GM19463 (cell line): ENCODE measurements at regions not wholly inside any gene's neighbourhood (a gene's known extent, or its start where the extent isn't known, plus 50 kb on each side); places are given as distances from the start of the nearest gene placed in this dataset.
A peak's percentile ranks its signal among the peaks of the same experiment; 100 is the strongest.

Source experiments
- ATAC-seq: cut with Tn5 transposase; IDR thresholded peaks from one replicate; pipeline ENCODE4 v1.9.1; 2021; ENCODE audit warnings: mild to moderate bottlenecking, moderate library complexity; ENCODE audit not compliant: unreplicated experiment

- no peak for ATAC-seq
Observed at GRCh38 chr6:120141601-120142000, 792.0 kb upstream of the MAN1A1 start.

- no peak for ATAC-seq
Observed at GRCh38 chr6:120137492-120137891, 787.9 kb upstream of the MAN1A1 start.

GRCh38 chr6:120129228-120129627 is 779.7 kb upstream of the MAN1A1 start:
- ATAC-seq, result no peak

- ATAC-seq, result no peak
Observed at GRCh38 chr6:120122401-120122800, 772.8 kb upstream of the MAN1A1 start.

GRCh38 chr6:120116343-120116742 is 766.8 kb upstream of the MAN1A1 start:
- ATAC-seq, result peak; percentile 62

- ATAC-seq, result no peak
Observed at GRCh38 chr6:120112980-120113379, 763.4 kb upstream of the MAN1A1 start.

- no peak for ATAC-seq
Observed at GRCh38 chr6:120111001-120111400, 761.4 kb upstream of the MAN1A1 start.

GRCh38 chr6:120108061-120108795 is 758.7 kb upstream of the MAN1A1 start:
- no peak for ATAC-seq

- ATAC-seq, result no peak
Observed at GRCh38 chr6:120103618-120104017, 754.1 kb upstream of the MAN1A1 start.

- no peak for ATAC-seq
Observed at GRCh38 chr6:120096696-120097260, 747.2 kb upstream of the MAN1A1 start.

- no peak for ATAC-seq
Observed at GRCh38 chr6:120083186-120083585, 733.6 kb upstream of the MAN1A1 start.

GRCh38 chr6:120077489-120077888 is 727.9 kb upstream of the MAN1A1 start:
- no peak for ATAC-seq

- no peak for ATAC-seq
Observed at GRCh38 chr6:120058410-120058809, 708.8 kb upstream of the MAN1A1 start.

GRCh38 chr6:120056085-120056484 is 706.5 kb upstream of the MAN1A1 start:
- ATAC-seq, result peak; percentile 89

- ATAC-seq, result no peak
Observed at GRCh38 chr6:120055071-120055470, 705.5 kb upstream of the MAN1A1 start.

- ATAC-seq, result no peak
Observed at GRCh38 chr6:120039664-120040063, 690.1 kb upstream of the MAN1A1 start.

- no peak for ATAC-seq
Observed at GRCh38 chr6:120031837-120032236, 682.3 kb upstream of the MAN1A1 start.

GRCh38 chr6:120026791-120027190 is 677.2 kb upstream of the MAN1A1 start:
- ATAC-seq, result no peak

GRCh38 chr6:120010075-120010474 is 660.5 kb upstream of the MAN1A1 start:
- no peak for ATAC-seq

- peak; percentile 66 for ATAC-seq
Observed at GRCh38 chr6:120005292-120005976, 655.9 kb upstream of the MAN1A1 start.

- peak; percentile 49 for ATAC-seq
Observed at GRCh38 chr6:119986934-119987549, 637.5 kb upstream of the MAN1A1 start.
